BLaER1 treated with 17β-estradiol and CSF1 and Interleukin-3, amounts not matched to agents 10 nM and 100 nM (cell line): ENCODE measurements at regions not wholly inside any gene's neighbourhood (a gene's known extent, or its start where the extent isn't known, plus 50 kb on each side); places are given as distances from the start of the nearest gene placed in this dataset.
"Not testable (repeated sequence)": the region's sequence is repeated elsewhere in the genome, so short reads cannot be mapped to it uniquely, and the experiment has no call there.

Source experiments
- H3K27ac ChIP-seq, 11 experiments: shearing (Covaris generic); formaldehyde crosslinking; 2 replicates each; pipeline ENCODE4 v1.8.1; 2022
- H3K27me3 ChIP-seq, 11 experiments: shearing (Covaris generic); formaldehyde crosslinking; 2 replicates each; pipeline ENCODE4 v1.8.1; 2022
- H3K36me3 ChIP-seq, 11 experiments: shearing (Covaris generic); formaldehyde crosslinking; 2 replicates each; pipeline ENCODE4 v1.8.1; 2022
- H3K4me1 ChIP-seq, 10 experiments: shearing (Covaris generic); formaldehyde crosslinking; 2 replicates each; pipeline ENCODE4 v1.8.1; 2022
- H3K4me2 ChIP-seq, 11 experiments: shearing (Covaris generic); formaldehyde crosslinking; 2 replicates each; pipeline ENCODE4 v1.8.1; 2022
- H3K4me3 ChIP-seq, 10 experiments: shearing (Covaris generic); formaldehyde crosslinking; 2 replicates each; pipeline ENCODE4 v1.8.1; 2022
- H3K9ac ChIP-seq, 11 experiments: shearing (Covaris generic); formaldehyde crosslinking; 2 replicates each; pipeline ENCODE4 v1.8.1; 2022
- H3K9me3 ChIP-seq, 11 experiments: shearing (Covaris generic); formaldehyde crosslinking; replicated peaks in 1 of 11; 2 replicates each; pipeline ENCODE4 v1.8.1; 2022
- H4K20me1 ChIP-seq, 11 experiments: shearing (Covaris generic); formaldehyde crosslinking; 2 replicates each; pipeline ENCODE4 v1.8.1; 2022
- Cebpa-rat ChIP-seq, 11 experiments: shearing (Covaris generic); IDR thresholded peaks; 2 replicates each; pipeline ENCODE4 v1.8.1; 2022

DNA sequence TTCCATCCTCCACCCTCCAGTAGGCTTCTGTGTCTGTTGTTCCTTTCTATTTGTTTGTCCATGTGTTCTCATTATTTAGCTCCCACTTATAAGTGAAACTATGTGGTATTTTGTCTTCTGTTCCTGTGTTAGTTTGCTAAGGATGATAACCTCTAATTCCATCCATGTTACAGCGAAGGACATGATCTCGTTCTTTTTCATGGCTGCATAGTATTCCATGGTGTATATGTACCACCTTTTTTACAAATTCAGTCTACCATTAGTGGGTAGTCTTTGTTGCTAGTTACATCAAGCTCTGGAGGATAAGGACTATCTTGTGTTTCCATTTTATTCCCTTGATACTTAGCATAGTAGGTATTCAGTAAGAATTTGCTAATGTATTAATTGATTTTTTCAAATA is 664.2 kb upstream of the FAT3 start:
- Histone ChIP-seq H3K4me1 (no peaks in the 10 kb centered on the region), H4K20me1 (no peaks in the 10 kb centered on the region), H3K4me2 (no peak overlapping the region), H3K4me3 (no peak overlapping the region), H3K27me3 (no peaks in the 10 kb centered on the region), H3K36me3 (no peaks in the 10 kb centered on the region), H3K27ac (no peak overlapping the region), H3K9me3 (peaks cover 0 to 4% (median 0%) of the 10 kb centered on the region in 11 experiments; a peak in 1 of 22 replicates), H3K9ac (no peak overlapping the region)
- TF ChIP-seq Cebpa-rat (IDR thresholded peaks at IDR 0.05) = no peak

DNA sequence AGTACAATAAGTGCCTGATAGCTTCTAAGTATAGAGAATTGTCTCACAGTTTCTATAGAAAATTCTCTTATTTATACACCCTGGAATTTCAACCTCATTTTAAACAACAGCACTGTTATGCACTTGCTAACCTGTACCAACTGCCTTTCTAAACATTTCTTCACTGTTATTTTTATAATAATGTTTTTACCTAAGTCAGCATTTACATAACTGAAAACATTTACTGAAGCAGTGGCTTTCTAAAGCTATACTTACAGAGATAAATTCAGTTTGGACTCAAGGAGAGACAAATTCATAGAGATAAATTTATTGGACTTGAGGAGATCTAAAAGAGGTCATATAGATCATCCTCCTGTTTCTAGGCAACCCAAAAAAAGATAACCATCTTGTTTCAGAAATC is 686.6 kb upstream of the FAT3 start:
- H3K36me3 ChIP-seq = no peaks in the 10 kb centered on the region
- H4K20me1 ChIP-seq = no peaks in the 10 kb centered on the region
- H3K9ac ChIP-seq = no peak overlapping the region
- H3K27me3 ChIP-seq = no peaks in the 10 kb centered on the region
- no peak overlapping the region for H3K4me3 ChIP-seq
- H3K4me2 ChIP-seq = no peak overlapping the region
- H3K4me1 ChIP-seq = no peaks in the 10 kb centered on the region
- TF ChIP-seq Cebpa-rat (IDR thresholded peaks at IDR 0.05) = no peak
- H3K9me3 ChIP-seq = peaks cover 0 to 25% (median 0%) of the 10 kb centered on the region in 11 experiments; a peak in 2 of 22 replicates
- no peak overlapping the region for H3K27ac ChIP-seq

DNA sequence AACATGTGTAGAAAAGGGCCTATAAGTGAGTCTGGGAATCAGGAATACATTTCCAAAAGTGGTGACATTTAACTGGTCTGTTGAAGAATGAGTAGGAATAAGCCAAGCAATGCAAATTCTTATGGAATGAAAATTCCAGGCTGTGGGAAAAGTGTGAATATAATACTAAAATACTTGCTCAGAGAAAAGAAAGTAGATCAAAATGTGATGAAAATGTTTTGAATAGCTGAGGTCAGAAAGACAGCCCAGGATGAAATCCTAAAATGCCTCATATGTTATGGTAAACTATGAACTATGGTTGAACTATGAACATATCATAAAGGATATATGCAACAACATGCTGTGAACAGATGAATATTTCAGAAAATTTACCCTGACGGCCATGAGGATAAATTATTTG is 688.3 kb upstream of the FAT3 start:
- H3K27ac ChIP-seq = no peak overlapping the region
- H3K4me3 ChIP-seq = no peak overlapping the region
- no peaks in the 10 kb centered on the region for H4K20me1 ChIP-seq
- no peaks in the 10 kb centered on the region for H3K36me3 ChIP-seq
- no peaks in the 10 kb centered on the region for H3K27me3 ChIP-seq
- no peak overlapping the region for H3K4me2 ChIP-seq
- H3K9me3 ChIP-seq = peaks cover 0 to 25% (median 0%) of the 10 kb centered on the region in 11 experiments; a peak in 2 of 22 replicates
- TF ChIP-seq Cebpa-rat (IDR thresholded peaks at IDR 0.05) = no peak
- H3K4me1 ChIP-seq = no peaks in the 10 kb centered on the region
- H3K9ac ChIP-seq = no peak overlapping the region

DNA sequence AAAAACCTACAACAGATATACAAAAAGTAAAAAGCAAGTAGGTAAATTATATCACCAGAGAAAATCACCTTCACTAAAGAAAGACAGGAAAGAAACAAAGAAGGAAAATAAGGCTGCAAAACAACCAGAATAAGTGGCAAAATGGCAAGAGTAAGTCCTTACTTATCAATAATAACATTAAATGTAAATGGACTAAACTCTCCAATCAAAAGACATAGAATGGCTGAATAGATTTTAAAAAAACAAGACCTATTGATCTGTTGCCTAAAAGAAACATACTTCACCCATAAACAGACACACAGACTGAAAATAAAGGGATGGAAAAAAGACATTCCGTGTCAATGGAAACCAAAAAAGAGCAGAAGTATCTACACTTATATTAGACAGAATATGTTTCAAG is 695.7 kb upstream of the FAT3 start:
- no peak for TF ChIP-seq Cebpa-rat (IDR thresholded peaks at IDR 0.05)
- Histone ChIP-seq H3K36me3 (no peaks in the 10 kb centered on the region), H3K27me3 (no peaks in the 10 kb centered on the region)

DNA sequence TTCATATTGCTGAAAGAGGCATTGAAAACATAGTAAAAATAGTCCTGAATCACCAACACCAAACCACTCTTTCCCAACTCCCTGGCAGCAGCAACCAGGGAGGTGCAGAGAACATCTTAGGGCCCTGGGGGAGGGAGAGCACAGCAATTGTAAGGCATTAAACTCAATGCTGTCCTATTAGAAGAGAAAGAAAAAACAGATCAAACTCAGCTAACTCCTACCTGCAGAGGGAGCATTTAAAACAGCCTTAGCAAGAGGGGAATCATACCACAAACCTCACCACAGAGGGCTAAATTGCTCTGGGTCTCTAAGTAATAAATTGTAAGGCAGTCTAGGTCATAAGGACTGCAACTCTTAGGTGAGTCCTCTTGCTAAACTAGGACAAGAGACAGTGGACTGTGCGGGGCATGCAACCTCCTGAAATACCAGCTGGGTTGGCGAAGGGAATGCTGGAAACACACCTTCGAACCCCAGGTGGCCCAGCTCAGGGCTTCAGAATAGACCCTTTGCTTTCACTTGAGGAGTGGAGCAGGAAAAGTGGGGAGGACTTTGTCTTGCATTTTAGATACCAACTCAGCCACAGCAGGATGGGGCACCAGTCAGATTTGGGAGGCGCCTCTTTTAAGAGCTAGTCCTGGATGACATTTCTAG is 697.1 kb upstream of the FAT3 start:
- TF ChIP-seq Cebpa-rat (IDR thresholded peaks at IDR 0.05) = no peak
- Histone ChIP-seq H3K9ac (no peak overlapping the region), H3K27ac (no peak overlapping the region)

More for the DNA sequence above, 695.7 kb upstream of the FAT3 start:
- Histone ChIP-seq H3K4me2 (no peak overlapping the region), H3K9me3 (peaks cover 0 to 18% (median 0%) of the 10 kb centered on the region in 11 experiments; a peak in 2 of 22 replicates), H3K4me1 (no peaks in the 10 kb centered on the region), H3K4me3 (no peak overlapping the region), H3K9ac (no peak overlapping the region), H3K27ac (no peak overlapping the region), H4K20me1 (no peaks in the 10 kb centered on the region)

DNA sequence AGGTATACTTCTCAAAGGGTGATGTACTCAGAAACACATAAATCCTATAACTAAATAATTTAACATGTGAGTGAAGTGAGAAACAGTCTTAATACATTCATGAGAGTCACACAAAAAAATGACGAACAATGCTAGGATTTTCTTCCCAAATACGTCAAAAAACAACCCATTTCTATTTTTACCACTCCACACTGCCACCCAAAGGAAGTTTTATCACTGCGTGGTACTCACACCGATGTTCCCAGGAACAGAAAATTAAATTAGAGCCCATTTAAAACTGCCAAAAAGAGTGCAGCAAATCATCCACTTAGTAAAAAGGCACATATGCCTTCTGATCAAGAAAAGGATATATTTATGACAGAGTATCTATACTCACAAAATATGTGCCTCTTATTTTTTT is 710.9 kb upstream of the FAT3 start:
- Histone ChIP-seq H3K4me2 (no peak overlapping the region), H3K27me3 (no peaks in the 10 kb centered on the region), H3K27ac (no peak overlapping the region), H3K9me3 (peaks cover 0 to 2% (median 0%) of the 10 kb centered on the region in 11 experiments; a peak in 1 of 22 replicates), H3K9ac (no peak overlapping the region), H3K4me1 (no peaks in the 10 kb centered on the region), H3K36me3 (no peaks in the 10 kb centered on the region), H4K20me1 (no peaks in the 10 kb centered on the region), H3K4me3 (no peak overlapping the region)
- no peak for TF ChIP-seq Cebpa-rat (IDR thresholded peaks at IDR 0.05)

More for the DNA sequence above, 697.1 kb upstream of the FAT3 start:
- Histone ChIP-seq H3K4me3 (no peak overlapping the region), H3K4me2 (no peak overlapping the region), H4K20me1 (no peaks in the 10 kb centered on the region), H3K36me3 (no peaks in the 10 kb centered on the region), H3K9me3 (peaks cover 0 to 9% (median 0%) of the 10 kb centered on the region in 11 experiments; a peak in 1 of 22 replicates), H3K27me3 (no peaks in the 10 kb centered on the region), H3K4me1 (no peaks in the 10 kb centered on the region)

DNA sequence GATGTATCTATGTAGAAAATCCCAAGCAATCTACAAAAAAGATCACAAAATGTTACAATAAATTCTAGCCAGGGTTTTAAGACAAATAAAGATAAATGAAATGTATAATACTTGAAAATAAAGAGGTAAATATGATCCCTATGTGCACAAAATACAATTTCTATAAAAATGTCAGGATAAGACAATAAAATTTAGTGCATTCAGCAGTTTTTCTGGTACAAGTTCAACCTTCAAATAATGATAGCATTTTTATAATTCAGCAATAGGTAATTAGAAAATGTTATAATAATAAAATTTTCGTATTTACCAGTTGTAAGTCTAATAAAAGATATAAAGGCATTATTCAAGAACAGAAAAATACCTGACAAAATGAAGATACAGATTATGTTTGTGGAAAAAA is 726.8 kb upstream of the FAT3 start:
- Histone ChIP-seq H3K27me3 (no peaks in the 10 kb centered on the region), H3K27ac (no peak overlapping the region), H3K9me3 (no peaks in the 10 kb centered on the region), H3K9ac (no peak overlapping the region), H3K4me1 (no peaks in the 10 kb centered on the region), H4K20me1 (no peaks in the 10 kb centered on the region), H3K4me2 (no peak overlapping the region), H3K4me3 (no peak overlapping the region), H3K36me3 (no peaks in the 10 kb centered on the region)
- TF ChIP-seq Cebpa-rat (IDR thresholded peaks at IDR 0.05) = no peak

DNA sequence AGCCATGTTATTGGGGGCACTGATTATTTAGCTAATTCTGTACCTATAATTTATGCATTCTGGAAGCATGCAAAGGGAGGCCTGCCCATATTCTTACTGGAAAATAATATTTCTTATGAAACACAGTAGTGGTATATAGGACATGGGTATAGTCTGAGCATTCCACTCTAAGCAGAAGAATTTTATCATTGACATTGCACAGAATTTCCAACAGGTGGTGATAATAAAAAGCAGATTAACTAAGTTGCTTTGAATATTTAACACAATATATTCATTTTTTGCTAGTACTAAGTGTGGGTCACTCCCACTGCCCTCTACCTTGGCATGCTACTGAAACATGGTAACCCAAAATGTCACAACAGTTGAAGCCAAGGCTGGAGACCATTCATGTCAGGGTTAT is 728.8 kb upstream of the FAT3 start:
- Histone ChIP-seq H4K20me1 (no peaks in the 10 kb centered on the region), H3K9me3 (no peaks in the 10 kb centered on the region), H3K27me3 (no peaks in the 10 kb centered on the region), H3K4me2 (no peak overlapping the region), H3K27ac (no peak overlapping the region), H3K4me3 (no peak overlapping the region), H3K9ac (no peak overlapping the region), H3K36me3 (no peaks in the 10 kb centered on the region), H3K4me1 (no peaks in the 10 kb centered on the region)
- TF ChIP-seq Cebpa-rat (IDR thresholded peaks at IDR 0.05) = no peak

DNA sequence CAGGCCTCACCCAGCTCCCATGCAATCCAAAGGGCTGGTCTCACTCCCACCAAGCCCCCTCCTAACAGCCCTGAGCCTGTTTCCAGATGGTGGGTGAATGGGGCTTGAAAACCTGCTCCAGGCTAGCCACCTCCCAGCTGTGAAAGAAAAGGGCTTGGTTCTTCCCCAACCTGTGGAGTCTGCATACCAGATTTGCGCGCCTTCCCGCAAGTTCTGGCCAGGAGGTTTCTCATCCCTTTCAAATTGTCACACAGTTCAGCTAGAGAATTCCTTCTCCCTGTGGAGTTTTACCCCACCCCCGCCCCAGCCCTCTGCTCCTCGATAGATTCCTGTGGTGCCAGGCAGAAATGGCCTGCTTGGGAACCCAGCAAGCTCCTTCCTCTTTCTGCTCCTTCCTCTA is 734.6 kb upstream of the FAT3 start:
- no peak overlapping the region for H3K27ac ChIP-seq
- TF ChIP-seq Cebpa-rat (IDR thresholded peaks at IDR 0.05) = no peak
- H3K9me3 ChIP-seq = no peaks in the 10 kb centered on the region; a peak in 1 of 22 replicates
- H3K27me3 ChIP-seq = no peaks in the 10 kb centered on the region
- no peak overlapping the region for H3K9ac ChIP-seq
- no peaks in the 10 kb centered on the region for H3K4me1 ChIP-seq
- H3K4me2 ChIP-seq = no peak overlapping the region; a peak in 1 of 22 replicates
- H4K20me1 ChIP-seq = no peaks in the 10 kb centered on the region
- H3K4me3 ChIP-seq = no peak overlapping the region
- H3K36me3 ChIP-seq = no peaks in the 10 kb centered on the region

DNA sequence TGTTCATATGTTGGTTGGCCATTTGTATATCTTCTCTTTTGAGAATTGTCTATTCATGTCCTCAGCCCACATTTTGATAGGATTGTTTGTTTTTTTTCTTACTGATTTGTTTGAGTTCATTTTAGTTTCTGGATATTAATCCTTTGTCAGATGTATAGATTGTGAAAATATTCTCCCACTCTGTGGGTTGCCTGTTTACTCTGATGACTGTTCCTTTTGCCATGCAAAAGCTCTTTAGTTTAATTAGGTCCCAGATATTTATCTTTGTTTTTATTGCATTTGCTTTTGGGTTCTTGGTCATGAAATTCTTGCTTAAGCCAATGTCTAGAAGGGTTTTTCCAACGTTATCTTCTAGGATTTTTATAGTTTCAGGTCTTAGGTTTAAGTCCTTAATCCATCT is 740.7 kb upstream of the FAT3 start:
- not testable (repeated sequence) for H3K9ac ChIP-seq, H4K20me1 ChIP-seq, H3K27me3 ChIP-seq, H3K9me3 ChIP-seq, H3K27ac ChIP-seq, H3K4me3 ChIP-seq, H3K4me1 ChIP-seq, H3K36me3 ChIP-seq, H3K4me2 ChIP-seq

DNA sequence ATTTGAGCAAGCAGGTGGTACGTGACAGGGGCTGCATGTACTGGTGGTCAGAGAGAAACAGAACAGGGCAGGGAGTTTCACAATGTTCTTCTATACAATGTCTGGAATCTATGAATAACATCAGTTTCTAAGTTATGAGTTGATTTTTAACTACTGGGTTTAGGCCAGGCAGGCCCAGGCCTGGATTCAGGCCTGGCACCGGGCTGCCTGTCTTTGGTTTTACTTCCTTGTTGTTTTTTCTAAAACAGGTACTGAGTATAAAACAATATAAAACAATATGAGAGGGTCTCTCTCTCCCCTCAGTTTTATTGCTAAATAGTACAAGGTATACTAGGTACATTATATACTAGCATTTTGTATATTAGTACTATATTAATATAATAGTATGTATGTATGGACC is 742.7 kb upstream of the FAT3 start:
- H4K20me1 ChIP-seq, H3K27me3 ChIP-seq, H3K4me3 ChIP-seq, H3K36me3 ChIP-seq, H3K4me1 ChIP-seq, H3K27ac ChIP-seq, H3K9ac ChIP-seq, H3K4me2 ChIP-seq: not testable (repeated sequence)
- peaks cover 0 to 20% (median 0%) of the 10 kb centered on the region in 11 experiments; a peak in 5 of 22 replicates for H3K9me3 ChIP-seq
